HG03558 (cell line): ENCODE measurements at regions not wholly inside any gene's neighbourhood (a gene's known extent, or its start where the extent isn't known, plus 50 kb on each side); places are given as distances from the start of the nearest gene placed in this dataset.
"Not testable (repeated sequence)": the region's sequence is repeated elsewhere in the genome, so short reads cannot be mapped to it uniquely, and the experiment has no call there.

Experiments
- ATAC-seq: cut with Tn5 transposase; IDR thresholded peaks from one replicate; pipeline ENCODE4 v1.9.1; 2021; ENCODE audit warnings: moderate number of reproducible peaks; ENCODE audit not compliant: unreplicated experiment; ENCODE audit errors: extremely low read depth

GRCh38 chr1:70737125-70737524, 310.5 kb downstream of the PTGER3 start:
- no peak for ATAC-seq

DNA sequence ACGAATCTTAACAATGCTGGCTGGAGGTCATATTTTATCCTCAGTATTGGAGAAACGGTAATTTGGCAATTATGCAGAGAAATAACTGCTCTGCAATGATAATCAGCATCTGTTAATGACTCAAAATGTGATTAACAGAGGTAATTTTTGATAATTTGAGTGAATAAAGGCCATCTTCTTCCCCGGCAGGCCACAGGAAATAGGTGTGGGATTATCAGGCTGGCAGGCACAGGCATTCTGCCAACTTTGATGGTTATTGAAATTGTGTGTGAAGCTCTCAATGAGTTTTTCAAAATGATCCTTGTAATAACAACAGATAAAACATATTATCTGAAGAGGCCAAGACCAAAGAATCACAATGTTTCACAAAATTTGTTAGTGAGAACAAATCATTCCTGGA, 309.0 kb downstream of the PTGER3 start:
- ATAC-seq: no peak

DNA sequence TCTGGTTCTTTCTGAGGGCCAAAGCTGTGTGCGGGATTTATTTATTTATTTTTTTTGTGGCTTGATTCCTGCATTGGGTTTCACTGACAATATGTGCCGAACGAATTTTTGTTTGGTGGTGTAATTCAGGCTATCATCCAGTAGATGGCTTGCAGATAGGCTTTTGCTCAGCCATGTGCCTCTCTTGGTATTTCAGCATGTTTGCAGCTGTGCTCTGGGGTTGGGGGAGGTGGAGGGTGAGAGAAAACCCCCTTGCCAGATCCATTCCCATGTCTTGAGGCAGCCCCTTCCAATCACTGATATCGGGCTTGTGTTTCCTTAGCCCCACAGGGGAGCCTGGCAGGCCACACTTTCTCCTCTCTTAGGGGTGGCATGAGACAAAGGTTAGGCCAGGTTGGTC, 302.4 kb downstream of the PTGER3 start:
- ATAC-seq: no peak

DNA sequence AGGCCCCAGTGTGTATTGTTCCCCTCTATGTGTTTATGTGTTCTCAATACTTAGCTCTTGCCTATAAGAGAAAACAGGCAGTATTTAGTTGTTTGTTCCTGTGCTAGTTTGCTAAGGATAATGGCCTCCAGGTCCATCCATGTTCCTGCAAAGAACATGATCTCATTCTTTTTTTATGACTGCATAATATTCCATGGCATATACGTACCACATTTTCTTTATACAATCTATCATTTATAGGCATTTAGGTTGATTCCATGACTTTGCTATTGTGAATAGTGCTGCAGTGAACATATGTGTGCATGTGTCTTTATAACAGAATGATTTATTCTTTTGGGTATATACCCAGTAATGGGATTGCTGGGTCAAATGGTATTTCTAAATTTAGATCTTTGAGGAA, 301.6 kb downstream of the PTGER3 start:
- ATAC-seq: not testable (repeated sequence)

- not testable (repeated sequence) for ATAC-seq
Measured at GRCh38 chr1:70747123-70747522, 300.5 kb downstream of the PTGER3 start.

DNA sequence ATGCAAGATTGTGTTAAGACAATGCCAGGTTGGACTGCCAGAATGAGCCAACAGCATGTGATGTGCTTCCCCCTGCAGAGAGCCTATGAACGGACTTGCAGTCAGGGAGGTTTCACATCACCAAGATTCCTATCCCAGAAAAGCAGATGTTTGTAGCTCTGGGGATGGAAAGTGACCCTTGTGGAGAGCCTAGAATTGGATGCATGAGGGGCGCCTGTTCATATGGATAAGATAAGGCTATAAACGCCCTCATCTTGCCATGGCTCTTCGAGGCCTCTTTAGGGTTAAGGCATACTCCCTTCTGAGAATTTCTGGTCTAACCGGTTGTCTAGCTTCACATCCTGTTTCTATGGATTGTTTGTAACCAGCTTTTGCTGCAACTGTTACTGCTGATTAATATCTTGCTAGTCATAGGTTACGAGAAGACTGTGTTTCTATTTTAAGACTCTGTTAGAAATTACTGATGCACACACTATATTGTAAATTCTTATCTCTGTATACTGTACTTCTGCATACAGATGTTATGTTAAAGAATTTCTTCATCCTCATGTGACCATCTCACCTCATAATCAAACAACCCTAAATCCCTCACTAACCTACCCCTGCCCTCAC, 295.8 kb downstream of the PTGER3 start:
- not testable (repeated sequence) for ATAC-seq

- no peak for ATAC-seq
Measured at GRCh38 chr1:70754701-70755100, 292.9 kb downstream of the PTGER3 start.

DNA sequence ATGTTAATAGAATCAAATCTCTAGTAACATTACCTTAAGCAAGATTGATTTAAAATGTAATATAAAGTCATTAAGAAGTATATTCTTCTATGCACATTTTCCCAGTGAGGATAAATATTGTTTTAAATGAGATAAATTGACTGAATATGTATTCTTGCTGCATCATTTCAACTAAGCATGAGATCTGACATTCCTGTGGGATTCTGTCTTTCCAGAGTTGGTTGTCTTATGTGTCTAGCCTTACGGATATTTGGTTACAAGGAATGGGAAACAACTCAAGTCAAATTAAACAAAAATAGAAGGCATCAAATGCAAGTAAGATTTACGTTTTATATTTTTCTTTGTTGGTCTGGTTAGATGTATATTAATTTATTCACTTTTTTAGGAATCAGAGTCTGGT, 287.5 kb downstream of the PTGER3 start:
- no peak for ATAC-seq

GRCh38 chr1:70762386-70762785, 285.2 kb downstream of the PTGER3 start:
- no peak for ATAC-seq

DNA sequence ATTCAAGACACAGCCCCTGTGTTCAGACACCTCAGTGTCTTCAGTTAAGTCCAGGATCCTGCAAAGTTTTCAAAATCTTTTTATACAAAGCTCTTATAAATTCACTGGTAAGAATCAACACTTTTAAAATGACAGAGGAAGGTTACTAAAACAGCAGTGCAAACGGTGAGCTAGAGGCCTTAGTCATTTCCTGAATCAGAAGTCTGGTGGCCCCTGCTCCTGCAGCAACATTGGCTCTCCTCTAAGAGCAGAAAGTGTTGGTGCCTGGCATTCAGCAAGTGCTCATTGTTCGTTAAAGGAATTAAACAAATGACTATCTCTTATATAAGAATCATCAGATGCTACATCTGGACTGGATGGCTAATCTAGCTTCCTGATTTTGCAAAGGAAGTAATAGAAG, 282.9 kb downstream of the PTGER3 start:
- no peak for ATAC-seq

DNA sequence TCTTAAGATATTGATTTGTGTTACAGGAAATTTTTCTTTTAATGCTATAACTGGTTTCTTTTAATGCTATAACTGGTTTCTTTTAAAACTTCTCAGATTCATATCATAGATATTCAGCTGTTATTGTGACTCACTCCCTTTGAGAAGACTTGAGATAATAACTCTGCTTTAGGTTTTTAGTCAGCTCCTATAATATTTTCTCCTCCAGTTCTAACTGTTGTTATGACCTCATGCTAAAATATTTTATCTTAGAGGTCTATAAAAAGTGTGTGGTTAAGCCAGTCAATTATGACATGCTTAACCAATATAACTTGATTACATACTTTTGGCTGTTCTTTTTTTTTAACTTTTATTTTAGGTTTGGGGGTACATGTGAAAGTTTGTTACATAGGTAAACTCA, 280.2 kb downstream of the PTGER3 start:
- no peak for ATAC-seq

GRCh38 chr1:70768216-70768615, 279.4 kb downstream of the PTGER3 start:
- no peak for ATAC-seq

- no peak for ATAC-seq
Measured at GRCh38 chr1:70778056-70778762, 269.4 kb downstream of the PTGER3 start.

DNA sequence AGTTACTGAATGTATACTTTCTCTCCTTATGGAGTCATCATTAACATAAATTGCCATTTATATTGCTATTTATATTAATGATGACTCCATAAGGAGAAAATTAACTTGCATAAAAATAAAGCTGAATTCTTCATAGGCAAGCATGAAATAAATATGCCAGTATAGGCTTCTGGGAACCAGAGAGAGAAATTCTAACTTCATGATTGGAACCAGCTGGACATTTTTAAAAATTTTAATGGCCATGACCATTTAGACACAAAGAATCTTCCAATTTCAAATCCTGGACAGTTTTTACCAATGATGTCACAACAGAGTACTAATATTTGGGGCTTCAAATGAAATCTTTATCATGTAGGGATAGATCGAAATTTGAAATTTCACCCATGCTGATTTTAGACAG, 268.7 kb downstream of the PTGER3 start:
- no peak for ATAC-seq

GRCh38 chr1:70779571-70779970, 268.0 kb downstream of the PTGER3 start:
- no peak for ATAC-seq

DNA sequence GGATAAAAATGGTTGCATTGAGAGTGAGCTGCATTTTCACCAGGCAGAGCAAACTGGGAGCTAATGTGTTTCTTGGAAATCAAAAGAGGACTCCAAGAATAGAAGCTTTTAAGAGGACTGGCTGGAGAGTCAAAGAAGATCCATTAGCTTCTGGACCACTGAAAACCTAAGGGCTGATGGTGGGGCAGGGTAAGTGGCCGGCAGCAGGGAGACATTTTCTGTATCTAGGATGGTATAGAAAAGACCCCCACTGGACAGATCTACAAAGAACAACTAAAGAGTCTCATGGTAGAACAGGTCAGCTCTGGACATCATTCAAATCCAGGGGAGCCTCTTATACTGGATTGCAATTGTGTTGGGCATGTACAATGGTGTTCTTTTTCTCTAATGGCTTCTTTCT, 262.3 kb downstream of the PTGER3 start:
- ATAC-seq: no peak

- no peak for ATAC-seq
Measured at GRCh38 chr1:70790232-70790923, 257.2 kb downstream of the PTGER3 start.

DNA sequence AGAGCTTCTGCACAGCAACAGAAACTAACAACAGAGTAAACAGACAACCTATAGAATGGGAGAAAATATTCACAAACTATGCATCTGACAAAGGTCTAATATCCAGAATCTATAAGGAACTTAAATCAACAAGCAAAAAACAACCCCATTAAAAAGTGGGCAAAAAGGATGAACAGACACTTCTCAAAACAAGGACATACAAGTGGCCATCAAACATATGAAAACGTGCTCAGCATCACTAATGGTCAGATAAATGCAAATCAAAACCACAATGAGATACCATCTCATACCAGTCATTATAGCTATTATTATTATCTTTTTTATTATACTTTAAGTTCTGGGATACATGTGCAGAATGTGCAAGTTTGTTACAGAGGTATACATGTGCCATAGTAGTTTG, 252.6 kb downstream of the PTGER3 start:
- ATAC-seq: not testable (repeated sequence)

- ATAC-seq: not testable (repeated sequence)
Measured at GRCh38 chr1:70796298-70796697, 251.3 kb downstream of the PTGER3 start.

GRCh38 chr1:70802625-70803024, 245.0 kb downstream of the PTGER3 start:
- not testable (repeated sequence) for ATAC-seq

GRCh38 chr1:70805641-70806040, 242.0 kb downstream of the PTGER3 start:
- no peak for ATAC-seq
